Naive thymus-derived CD4-positive, alpha-beta T cell (primary cell): ENCODE measurements at regions not wholly inside any gene's neighbourhood (a gene's known extent, or its start where the extent isn't known, plus 50 kb on each side); places are given as distances from the start of the nearest gene placed in this dataset.

Experiments used
- ATAC-seq: fragments of 150-1000 bp; cut with Tn5 transposase; 2 replicates; pipeline ENCODE4 v1.10.0; 2021; ENCODE audit warnings: mild to moderate bottlenecking, moderate library complexity
- CTCF ChIA-PET: fragments of 350-600 bp; sonication (Branson Sonifier 250); formaldehyde crosslinking; loops from one replicate; lab custom pipeline; 2021; ENCODE audit warnings: antibody characterized with exemption; lab: Charles Lee
- POLR2A ChIA-PET: fragments of 350-600 bp; sonication (Branson Sonifier 250); formaldehyde crosslinking; loops from one replicate; lab custom pipeline; 2021; ENCODE audit warnings: antibody characterized with exemption, inconsistent platforms; lab: Charles Lee
- DNase-seq, 9 donors: peaks; one replicate each; pipeline versions ENCODE4 v3.0.0 to v3.0.0-alpha.2; 2020 to 2022; ENCODE audit warnings: mixed read lengths in 1 of 9
- H3K27ac ChIP-seq: one replicate; pipeline ENCODE4 v1.7.0; 2013; ENCODE audit warnings: mild to moderate bottlenecking, low read depth, low read length, moderate library complexity
- H3K27me3 ChIP-seq, 2 donors: one replicate each; pipeline ENCODE4 v1.7.0; 2013; ENCODE audit warnings: low read length in 2 of 2, mild to moderate bottlenecking in 2 of 2, moderate library complexity in 2 of 2; ENCODE audit not compliant: control insufficient read depth in 2 of 2, insufficient read depth in 2 of 2
- H3K36me3 ChIP-seq, 3 experiments: 1 replicate in 2 of 3; 2 replicates in 1 of 3; pipeline ENCODE4 v1.7.0; 2013; ENCODE audit warnings: low read length in 3 of 3, mild to moderate bottlenecking in 3 of 3, moderate library complexity in 1 of 3; ENCODE audit not compliant: insufficient read depth in 3 of 3, control insufficient read depth in 2 of 3
- H3K4me1 ChIP-seq, 2 donors: one replicate each; pipeline ENCODE4 v1.7.0; 2013; ENCODE audit warnings: low read length in 2 of 2, mild to moderate bottlenecking in 2 of 2, moderate library complexity in 1 of 2; ENCODE audit not compliant: control insufficient read depth in 2 of 2, insufficient read depth in 2 of 2
- H3K4me3 ChIP-seq: 2 replicates; pipeline ENCODE4 v1.7.0; 2013; ENCODE audit warnings: mild to moderate bottlenecking, low read length
- H3K9me3 ChIP-seq, 3 experiments: 1 replicate in 2 of 3; 2 replicates in 1 of 3; pipeline ENCODE4 v1.7.0; 2013; ENCODE audit warnings: low read length in 3 of 3; ENCODE audit not compliant: control insufficient read depth in 2 of 3
- H3K27ac Mint-ChIP-seq, 9 donors: one replicate each; pipeline ENCODE4 v1.8.0; 2020 to 2022; ENCODE audit warnings: mixed read lengths in 9 of 9, mild to moderate bottlenecking in 8 of 9, moderate library complexity in 5 of 9, inconsistent platforms in 2 of 9
- H3K27me3 Mint-ChIP-seq, 5 donors: one replicate each; pipeline ENCODE4 v1.8.0; 2021 to 2022; ENCODE audit warnings: mixed read lengths in 5 of 5, mild to moderate bottlenecking in 1 of 5
- H3K36me3 Mint-ChIP-seq, 5 donors: one replicate each; pipeline ENCODE4 v1.8.0; 2020 to 2022; ENCODE audit warnings: mixed read lengths in 5 of 5, mild to moderate bottlenecking in 3 of 5, inconsistent platforms in 1 of 5
- H3K4me1 Mint-ChIP-seq, 7 donors: one replicate each; pipeline ENCODE4 v1.8.0; 2020 to 2022; ENCODE audit warnings: mixed read lengths in 7 of 7, mild to moderate bottlenecking in 3 of 7, inconsistent platforms in 1 of 7
- H3K4me3 Mint-ChIP-seq, 10 donors: one replicate each; pipeline ENCODE4 v1.8.0; 2020 to 2022; ENCODE audit warnings: mild to moderate bottlenecking in 10 of 10, mixed read lengths in 10 of 10, moderate library complexity in 6 of 10, inconsistent platforms in 2 of 10
- H3K9me3 Mint-ChIP-seq, 11 donors: one replicate each; pipeline ENCODE4 v1.8.0; 2020 to 2022; ENCODE audit warnings: mixed read lengths in 11 of 11, mild to moderate bottlenecking in 4 of 11, inconsistent platforms in 1 of 11, moderate library complexity in 1 of 11
- intact Hi-C, 2 donors: fragments of 100-400 bp; cut with micrococcal nuclease; formaldehyde crosslinking; loops; one replicate each; pipeline ENCODE4 v1.15.1; 2023

GRCh38 chr5:107099506-107099905 lies 571.2 kb downstream of the EFNA5 start:
- no peak overlapping the region for H3K27ac ChIP-seq
- ChIA-PET POLR2A (no interaction called here), CTCF (no interaction called here)
- no peaks in the 10 kb centered on the region for H3K9me3 ChIP-seq
- intact Hi-C loops: no loop called here
- ATAC-seq (no peak), DNase-seq (no peak)
- no peaks in the 10 kb centered on the region for H3K4me1 ChIP-seq
- Mint-ChIP-seq H3K27me3 (no peaks in the 10 kb centered on the region), H3K4me1 (no peaks in the 10 kb centered on the region), H3K9me3 (peaks cover 0 to 14% (median 0%) of the 10 kb centered on the region in 11 donors), H3K4me3 (no peak overlapping the region), H3K27ac (no peak overlapping the region), H3K36me3 (no peaks in the 10 kb centered on the region)
- H3K36me3 ChIP-seq: no peaks in the 10 kb centered on the region
- H3K4me3 ChIP-seq: no peak overlapping the region
- no peaks in the 10 kb centered on the region for H3K27me3 ChIP-seq

GRCh38 chr5:107092695-107093094 lies 578.0 kb downstream of the EFNA5 start:
- Mint-ChIP-seq H3K4me3 (no peak overlapping the region), H3K27me3 (no peaks in the 10 kb centered on the region), H3K27ac (no peak overlapping the region), H3K4me1 (no peaks in the 10 kb centered on the region), H3K36me3 (no peaks in the 10 kb centered on the region), H3K9me3 (peaks cover 0 to 9% (median 0%) of the 10 kb centered on the region in 11 donors)
- Histone ChIP-seq H3K4me3 (no peak overlapping the region), H3K4me1 (no peaks in the 10 kb centered on the region), H3K9me3 (peaks cover 0 to 3% (median 0%) of the 10 kb centered on the region in 3 experiments), H3K27ac (no peak overlapping the region), H3K27me3 (no peaks in the 10 kb centered on the region), H3K36me3 (no peaks in the 10 kb centered on the region)
- ATAC-seq (no peak), DNase-seq (no peak)
- POLR2A ChIA-PET: no interaction called here
- intact Hi-C loops: no loop called here
- CTCF ChIA-PET: no interaction called here

GRCh38 chr5:107090506-107090905 lies 580.2 kb downstream of the EFNA5 start:
- Histone ChIP-seq H3K9me3 (peaks cover 0 to 3% (median 0%) of the 10 kb centered on the region in 3 experiments), H3K27me3 (no peaks in the 10 kb centered on the region), H3K27ac (no peak overlapping the region), H3K36me3 (no peaks in the 10 kb centered on the region), H3K4me1 (no peaks in the 10 kb centered on the region), H3K4me3 (no peak overlapping the region)
- peaks cover 0 to 17% (median 0%) of the 10 kb centered on the region in 11 donors for H3K9me3 Mint-ChIP-seq
- CTCF ChIA-PET: no interaction called here
- POLR2A ChIA-PET: no interaction called here
- ATAC-seq: no peak
- H3K4me1 Mint-ChIP-seq: no peaks in the 10 kb centered on the region
- no peak for DNase-seq
- H3K4me3 Mint-ChIP-seq: no peak overlapping the region
- no peaks in the 10 kb centered on the region for H3K36me3 Mint-ChIP-seq
- H3K27ac Mint-ChIP-seq: no peak overlapping the region
- intact Hi-C loops: no loop called here
- H3K27me3 Mint-ChIP-seq: no peaks in the 10 kb centered on the region

- Histone ChIP-seq H3K4me1 (no peaks in the 10 kb centered on the region), H3K27me3 (no peaks in the 10 kb centered on the region), H3K9me3 (peaks cover 0 to 3% (median 0%) of the 10 kb centered on the region in 3 experiments), H3K27ac (no peak overlapping the region), H3K4me3 (no peak overlapping the region), H3K36me3 (no peaks in the 10 kb centered on the region)
- no peaks in the 10 kb centered on the region for H3K4me1 Mint-ChIP-seq
- CTCF ChIA-PET: no interaction called here
- ATAC-seq (no peak), DNase-seq (no peak)
- intact Hi-C loops: no loop called here
- no peaks in the 10 kb centered on the region for H3K27me3 Mint-ChIP-seq
- H3K36me3 Mint-ChIP-seq: no peaks in the 10 kb centered on the region
- no peak overlapping the region for H3K27ac Mint-ChIP-seq
- POLR2A ChIA-PET: no interaction called here
- no peak overlapping the region for H3K4me3 Mint-ChIP-seq
- peaks cover 0 to 21% (median under 1%) of the 10 kb centered on the region in 11 donors for H3K9me3 Mint-ChIP-seq
Observed at GRCh38 chr5:107088907-107089306, 581.8 kb downstream of the EFNA5 start.

GRCh38 chr5:107085572-107085971 lies 585.2 kb downstream of the EFNA5 start:
- Histone ChIP-seq H3K9me3 (no peaks in the 10 kb centered on the region), H3K27ac (no peak overlapping the region), H3K4me1 (no peaks in the 10 kb centered on the region), H3K4me3 (no peak overlapping the region), H3K36me3 (no peaks in the 10 kb centered on the region), H3K27me3 (no peaks in the 10 kb centered on the region)
- CTCF ChIA-PET: no interaction called here
- Mint-ChIP-seq H3K9me3 (peaks cover 0 to 21% (median 0%) of the 10 kb centered on the region in 11 donors), H3K27me3 (no peaks in the 10 kb centered on the region), H3K27ac (no peak overlapping the region), H3K4me1 (no peaks in the 10 kb centered on the region), H3K4me3 (no peak overlapping the region), H3K36me3 (no peaks in the 10 kb centered on the region)
- ATAC-seq (no peak), DNase-seq (no peak)
- intact Hi-C loops: no loop called here
- POLR2A ChIA-PET: no interaction called here

GRCh38 chr5:107074996-107075395 lies 595.7 kb downstream of the EFNA5 start:
- Mint-ChIP-seq H3K4me1 (no peaks in the 10 kb centered on the region), H3K9me3 (peaks cover 0 to 10% (median 4%) of the 10 kb centered on the region in 11 donors), H3K27me3 (no peaks in the 10 kb centered on the region), H3K27ac (no peak overlapping the region), H3K4me3 (no peak overlapping the region), H3K36me3 (no peaks in the 10 kb centered on the region)
- Histone ChIP-seq H3K4me1 (no peaks in the 10 kb centered on the region), H3K9me3 (no peaks in the 10 kb centered on the region), H3K36me3 (no peaks in the 10 kb centered on the region), H3K4me3 (no peak overlapping the region), H3K27me3 (no peaks in the 10 kb centered on the region), H3K27ac (no peak overlapping the region)
- ChIA-PET POLR2A (no interaction called here), CTCF (no interaction called here)
- intact Hi-C loops: no loop called here
- ATAC-seq (no peak), DNase-seq (no peak)

- H3K4me3 Mint-ChIP-seq: no peak overlapping the region
- POLR2A ChIA-PET: no interaction called here
- ATAC-seq: no peak
Observed at GRCh38 chr5:107072967-107073366, 597.8 kb downstream of the EFNA5 start.

More at GRCh38 chr5:107072967-107073366, 597.8 kb downstream of the EFNA5 start:
- DNase-seq: no peak
- H3K9me3 Mint-ChIP-seq: peaks cover 0 to 9% (median 4%) of the 10 kb centered on the region in 11 donors
- H3K4me1 Mint-ChIP-seq: no peaks in the 10 kb centered on the region
- intact Hi-C loops: no loop called here
- H3K27me3 Mint-ChIP-seq: no peaks in the 10 kb centered on the region
- no peak overlapping the region for H3K4me3 ChIP-seq
- H3K27me3 ChIP-seq: no peaks in the 10 kb centered on the region
- CTCF ChIA-PET: no interaction called here
- no peaks in the 10 kb centered on the region for H3K9me3 ChIP-seq
- no peak overlapping the region for H3K27ac Mint-ChIP-seq
- H3K36me3 Mint-ChIP-seq: no peaks in the 10 kb centered on the region
- H3K36me3 ChIP-seq: no peaks in the 10 kb centered on the region
- H3K4me1 ChIP-seq: no peaks in the 10 kb centered on the region
- H3K27ac ChIP-seq: no peak overlapping the region
